ENCODE measurements at regions not wholly inside any gene's neighbourhood (a gene's known extent, or its start where the extent isn't known, plus 50 kb on each side); places are given as distances from the start of the nearest gene placed in this dataset.

DNA sequence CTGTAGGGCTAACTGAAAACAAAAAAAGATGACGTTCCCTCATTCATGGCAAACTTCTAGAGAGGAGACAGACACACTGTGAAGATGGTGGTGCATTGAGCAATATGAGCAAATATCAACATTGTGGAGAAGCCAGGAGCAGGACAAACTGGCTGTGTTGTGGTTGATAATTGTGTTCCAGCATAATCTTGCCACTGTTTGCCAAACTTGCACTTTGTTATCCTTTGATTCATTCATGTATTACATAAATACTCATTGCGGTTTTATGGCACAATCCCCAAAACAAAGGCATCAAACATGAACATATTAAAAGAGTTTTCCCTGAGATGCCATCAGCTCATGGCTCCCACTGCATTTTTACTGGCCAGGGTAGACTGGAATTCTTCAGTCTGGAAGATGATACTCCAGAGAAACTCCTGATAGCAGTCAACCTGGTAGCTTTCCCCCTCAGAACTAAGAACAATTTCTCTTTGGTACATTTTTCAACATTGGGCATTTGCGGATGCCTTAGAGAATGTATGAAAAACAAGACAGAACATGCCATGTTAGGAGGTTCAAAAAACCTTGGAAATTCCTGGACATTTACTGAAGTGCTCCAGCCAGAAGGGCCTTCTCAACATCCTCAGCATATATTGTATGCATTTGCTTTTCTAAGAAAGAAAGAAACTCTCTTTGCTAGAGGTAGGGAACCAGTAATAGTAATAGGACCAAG, 487.4 kb upstream of the CELF4 start:
- no peak for DNase-seq

DNA sequence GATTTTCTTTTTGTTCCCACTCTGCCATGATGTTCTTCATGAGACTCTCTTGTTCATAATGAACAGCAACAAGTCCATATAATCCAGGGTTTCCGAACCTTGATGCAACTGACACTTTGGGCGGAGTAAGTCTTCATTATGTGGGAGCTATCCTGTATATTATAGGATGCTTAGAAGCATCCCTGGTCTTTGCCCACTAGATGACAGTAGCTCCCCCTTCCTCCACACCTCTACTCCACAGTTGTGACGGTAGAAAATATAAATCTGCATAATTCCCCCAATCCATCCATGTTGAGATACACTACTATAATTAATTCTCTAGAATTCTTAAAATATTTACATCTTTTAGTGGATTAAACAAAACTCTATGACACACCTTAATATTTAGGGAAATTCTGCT, 482.2 kb upstream of the CELF4 start:
- no peak for DNase-seq

DNA sequence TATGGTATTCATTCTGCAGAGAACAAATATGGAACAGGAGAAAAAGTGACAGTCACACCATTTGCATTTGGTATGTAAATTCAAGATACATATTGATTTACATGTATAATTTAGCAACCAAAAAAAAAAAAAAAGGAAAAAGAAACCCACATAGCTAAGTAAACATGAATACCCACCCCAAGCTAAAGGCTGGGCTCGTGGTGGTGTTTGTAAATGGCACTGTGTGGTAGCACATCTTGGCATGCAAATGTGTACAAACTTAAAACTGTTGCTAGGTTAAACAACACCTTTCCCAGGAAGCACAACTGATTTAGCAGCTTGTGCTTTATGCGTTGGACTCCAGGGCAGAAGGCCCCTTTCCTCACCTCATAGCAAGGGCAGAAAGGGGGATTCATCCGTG, 481.1 kb upstream of the CELF4 start:
- no peak for DNase-seq

DNA sequence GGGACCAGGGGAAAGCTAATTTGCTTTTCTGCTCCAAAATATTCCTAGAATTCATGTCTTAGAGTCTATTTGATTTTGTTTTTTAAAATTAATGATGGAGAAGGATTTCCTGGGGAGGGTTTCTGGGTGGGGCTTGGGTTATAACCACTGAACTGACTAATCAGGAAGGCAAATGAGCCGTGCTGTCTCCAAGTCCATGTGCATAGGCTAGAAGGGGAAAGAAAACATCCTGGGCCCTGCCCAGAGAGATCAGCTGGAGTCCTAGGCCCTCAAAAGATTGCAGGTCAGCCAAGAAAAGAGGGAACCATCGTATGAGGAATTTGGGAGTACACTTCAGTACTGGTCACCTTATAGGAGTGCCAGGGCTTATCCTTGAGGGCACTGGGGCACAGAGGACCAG, 480.2 kb upstream of the CELF4 start:
- DNase-seq = no peak

DNA sequence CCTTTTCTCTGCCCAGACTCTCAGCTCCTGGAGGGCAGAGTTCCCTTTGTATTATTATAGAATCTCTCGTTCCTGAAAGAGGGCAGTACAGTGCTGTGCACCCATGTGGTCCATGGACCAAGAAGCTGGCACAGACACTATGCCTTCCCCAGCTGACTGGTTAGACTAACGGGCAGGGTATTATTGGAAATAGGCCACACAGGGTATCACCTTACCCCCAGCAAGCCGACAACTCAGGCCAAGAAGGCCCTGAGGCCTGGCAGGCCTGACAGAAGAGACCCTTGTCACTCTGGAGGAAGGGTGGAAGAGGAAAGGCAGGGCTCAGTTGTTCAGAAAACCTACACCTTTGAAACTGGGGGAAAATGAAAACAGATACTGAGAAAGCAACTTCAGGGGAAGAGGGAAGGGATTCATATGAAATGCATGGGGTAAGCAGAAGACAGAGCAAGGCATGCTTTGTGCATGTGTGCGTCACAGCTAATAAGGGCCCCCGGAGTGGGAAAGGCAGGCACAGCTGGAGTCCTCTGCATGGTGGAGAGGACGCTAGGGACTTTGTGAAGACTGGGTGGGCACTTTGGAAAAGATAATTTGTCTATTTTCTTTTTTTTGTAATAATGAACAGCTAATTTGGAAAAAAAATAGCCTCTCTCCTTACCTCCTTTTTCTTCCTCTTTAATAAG, 476.8 kb upstream of the CELF4 start:
- DNase-seq = no peak

DNA sequence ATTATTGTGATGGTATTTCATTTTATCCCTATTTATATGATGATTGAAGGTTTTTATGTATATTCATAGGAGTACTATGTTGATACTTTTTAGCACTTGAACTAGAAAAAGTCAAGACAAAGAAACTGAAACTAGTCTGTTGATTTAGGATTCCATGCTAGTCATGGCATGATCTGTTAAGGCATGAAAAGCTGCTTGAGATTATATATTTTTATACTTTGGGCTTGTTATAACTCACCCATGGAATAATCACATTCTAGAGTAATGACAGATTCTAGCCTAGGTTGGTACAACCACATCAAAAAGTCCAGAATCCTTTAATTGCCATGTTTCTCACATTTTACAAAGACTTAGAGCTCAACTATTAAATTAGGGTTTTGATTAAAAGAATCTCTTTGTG, 472.6 kb upstream of the CELF4 start:
- no peak for DNase-seq

DNA sequence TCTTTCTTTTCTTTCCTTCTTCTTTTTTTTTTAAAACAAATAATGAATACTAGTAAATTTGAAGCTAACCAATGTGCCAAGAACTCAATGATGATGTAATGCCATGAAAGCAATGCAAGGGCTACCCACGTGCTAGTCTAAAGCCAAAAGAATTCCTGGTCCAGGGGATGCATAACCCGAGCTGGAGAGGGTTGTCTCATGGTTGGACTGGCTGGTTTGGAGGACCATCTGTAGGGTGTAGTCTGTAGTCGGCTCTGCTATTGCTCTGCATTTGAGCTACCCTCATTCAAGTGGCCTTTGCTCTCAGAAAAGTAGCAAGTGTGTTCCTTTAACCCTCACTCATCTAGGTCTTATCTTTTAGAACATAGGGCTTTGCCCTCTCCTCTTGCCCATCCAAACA, 469.6 kb upstream of the CELF4 start:
- no peak for DNase-seq

DNA sequence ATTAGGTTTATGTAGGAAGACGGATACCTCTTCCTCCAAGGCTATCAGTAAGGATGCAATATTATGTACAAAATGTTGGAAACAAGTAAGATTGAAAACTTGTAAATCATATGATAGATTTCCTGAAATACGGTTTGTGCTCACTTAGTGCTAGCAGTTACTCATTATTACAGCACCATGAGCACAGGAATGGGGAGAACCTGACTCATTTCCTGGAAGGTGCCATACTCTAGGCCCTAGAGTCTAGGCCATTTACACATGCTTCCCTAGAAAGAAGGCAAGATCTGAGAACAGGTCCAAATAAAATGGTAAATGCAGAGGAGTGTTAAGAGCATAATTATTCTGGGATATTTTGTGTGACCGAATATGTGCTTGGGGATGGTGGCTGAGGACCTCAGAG, 467.7 kb upstream of the CELF4 start:
- DNase-seq = no peak

DNA sequence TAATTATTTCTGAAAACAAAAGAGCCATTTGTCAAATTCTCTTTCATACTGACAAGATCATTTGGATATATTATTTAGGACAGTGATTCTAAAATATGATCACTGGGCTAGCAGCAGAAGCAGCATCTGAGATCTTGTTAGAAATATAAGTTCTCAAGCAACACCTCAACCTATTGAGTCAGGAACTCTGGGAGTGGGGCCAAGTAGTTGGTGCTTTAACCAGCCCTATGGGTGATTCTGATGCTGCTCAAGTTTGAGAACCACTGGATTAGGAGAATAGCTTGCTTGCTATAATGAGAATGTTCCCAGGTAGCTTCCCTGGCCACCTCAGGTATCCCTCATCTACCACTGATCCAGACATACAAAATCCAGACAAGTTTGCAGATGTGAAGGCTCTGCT, 466.9 kb upstream of the CELF4 start:
- no peak for DNase-seq

DNA sequence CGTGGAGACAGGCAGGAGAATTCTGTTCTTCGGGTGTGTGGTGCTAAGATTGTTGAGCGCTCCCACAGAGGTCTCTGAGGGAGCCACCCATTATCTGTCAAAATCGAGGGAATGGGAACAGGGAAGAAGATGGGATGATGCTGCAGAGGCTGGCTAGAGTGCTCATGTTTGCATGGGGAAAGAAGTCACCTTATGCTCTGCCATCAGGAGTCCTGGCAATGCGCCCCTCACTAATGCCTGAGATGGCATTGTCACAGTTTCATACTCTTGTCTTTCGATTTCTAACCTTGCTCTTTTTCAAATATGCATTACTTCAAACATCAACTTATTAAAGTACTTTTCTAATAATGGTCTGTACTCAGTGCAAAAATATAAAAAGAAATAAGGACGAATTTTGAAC, 463.3 kb upstream of the CELF4 start:
- no peak for DNase-seq

DNA sequence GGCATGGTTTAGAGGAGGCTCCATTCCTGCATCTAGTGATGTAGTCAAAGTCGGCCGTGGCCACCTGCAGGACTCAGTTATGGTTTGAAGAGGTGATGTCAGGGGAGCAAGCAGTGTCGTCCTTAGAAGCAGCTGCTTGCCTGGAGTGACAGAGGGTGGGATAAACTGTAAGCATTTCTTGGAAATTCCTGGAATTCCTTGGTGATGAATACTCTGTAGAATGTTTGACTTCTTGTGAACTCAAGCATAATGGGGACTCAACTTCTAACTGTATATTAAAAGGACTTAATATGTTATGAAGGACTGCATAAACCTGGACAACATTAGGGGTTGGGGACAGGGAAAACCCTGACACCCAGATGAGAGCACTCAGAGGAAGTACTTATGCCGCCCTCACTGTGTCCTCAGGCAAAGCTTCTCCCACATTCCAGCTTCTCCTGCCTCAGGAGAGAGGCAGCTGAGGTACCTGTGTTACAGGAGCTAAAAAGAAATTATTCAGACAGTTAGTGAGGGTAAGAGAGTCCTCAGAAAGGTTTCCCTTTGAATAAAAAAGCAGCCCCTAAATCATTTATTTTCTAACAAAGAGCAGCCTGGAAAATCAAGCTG, 459.9 kb upstream of the CELF4 start:
- peak; percentile 4 for DNase-seq

DNA sequence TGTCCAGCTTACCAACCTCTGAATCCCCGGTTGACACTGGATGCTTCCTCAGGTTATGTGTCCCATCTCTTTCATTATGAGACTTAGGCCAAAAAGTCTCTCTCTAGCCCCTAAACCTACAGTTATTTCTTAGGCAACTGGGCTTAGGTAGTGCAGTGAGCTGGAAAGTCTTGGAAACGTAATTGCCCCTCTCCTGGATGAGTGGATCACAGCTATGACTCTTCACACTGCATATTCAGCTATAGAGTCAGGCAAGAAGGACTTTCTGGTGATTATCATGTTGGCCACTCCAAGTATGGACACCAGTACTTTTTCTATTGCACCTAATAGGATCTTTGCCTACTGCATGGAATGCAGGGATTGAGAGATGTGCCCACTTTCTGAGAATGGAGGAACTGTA, 458.3 kb upstream of the CELF4 start:
- no peak for DNase-seq

DNA sequence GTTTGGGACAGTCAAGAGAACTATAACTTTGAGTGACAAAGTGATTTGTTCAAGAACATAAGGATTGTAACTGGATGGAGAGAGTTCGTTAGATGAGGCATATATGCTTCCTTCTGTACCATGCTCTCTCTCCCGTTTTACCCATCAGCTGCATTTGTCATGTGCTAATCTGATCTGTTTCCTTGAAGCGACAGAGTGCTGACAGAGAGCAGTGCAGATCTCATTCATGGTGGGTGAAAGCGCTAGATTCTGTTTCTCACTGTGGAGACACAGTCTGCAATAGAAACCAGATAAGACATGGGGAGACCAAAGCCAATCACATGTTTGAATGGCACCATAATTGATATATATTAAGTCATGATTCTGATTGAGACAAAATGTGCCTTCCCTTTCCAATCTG, 456.6 kb upstream of the CELF4 start:
- no peak for DNase-seq

DNA sequence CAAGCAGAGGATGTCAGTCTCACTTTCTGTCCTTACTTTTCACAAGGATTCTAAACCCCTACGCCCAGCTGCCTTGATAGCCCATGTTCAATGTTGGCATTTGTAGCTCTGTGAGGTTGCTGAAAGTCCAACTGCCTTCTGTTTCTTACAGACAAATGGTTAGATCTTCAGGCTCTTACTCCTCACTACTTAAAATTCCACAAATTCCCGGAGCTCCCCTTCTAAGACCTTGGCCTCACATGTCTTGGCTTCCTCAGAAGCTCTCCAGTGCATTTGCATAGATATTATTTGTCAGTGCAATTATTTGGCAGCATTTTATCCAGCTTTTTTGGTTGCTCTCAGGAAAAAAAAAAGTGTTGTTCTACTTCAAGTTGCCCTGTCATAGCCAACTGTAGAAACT, 453.7 kb upstream of the CELF4 start:
- DNase-seq = no peak

DNA sequence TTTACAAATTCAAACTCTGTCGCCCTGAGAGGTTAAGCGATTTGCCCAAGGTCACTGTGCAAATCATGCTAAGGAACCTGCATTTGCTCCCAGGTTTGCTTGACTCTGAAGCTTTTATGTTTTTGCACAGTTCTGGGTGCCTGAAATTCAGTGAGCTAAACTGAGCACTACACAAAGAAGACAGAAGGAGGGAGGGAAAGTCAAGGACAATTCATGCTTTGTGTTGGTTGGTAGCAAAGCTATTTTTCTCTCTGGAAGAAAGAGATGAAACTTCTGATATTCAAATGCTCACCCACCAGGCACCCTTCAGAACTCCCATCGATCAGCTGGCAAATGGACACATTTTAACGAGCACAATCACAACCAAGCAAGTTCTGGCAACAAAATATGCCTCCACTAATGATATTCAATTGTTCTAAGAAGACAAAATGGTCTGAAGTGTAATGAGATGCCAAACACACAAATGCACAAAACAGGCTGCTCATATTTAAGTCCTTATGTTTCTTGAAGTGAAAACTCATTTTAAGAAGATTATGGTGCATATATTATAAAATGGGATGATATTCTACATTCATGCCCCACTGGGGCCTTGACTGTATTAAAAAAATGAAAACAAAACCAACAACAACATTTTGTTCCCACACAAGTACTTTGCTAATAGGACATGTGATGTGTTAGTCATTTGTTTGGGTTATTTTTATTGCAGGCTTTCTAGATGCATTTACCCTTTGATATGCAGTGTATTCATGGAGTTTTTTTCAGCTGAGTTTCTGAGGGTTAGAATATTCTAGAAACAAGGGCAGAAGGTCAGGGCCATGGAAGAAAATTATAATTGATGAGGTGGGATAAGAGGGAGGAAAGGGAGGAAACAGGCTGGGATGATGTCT, 445.6 kb upstream of the CELF4 start:
- no peak for DNase-seq

DNA sequence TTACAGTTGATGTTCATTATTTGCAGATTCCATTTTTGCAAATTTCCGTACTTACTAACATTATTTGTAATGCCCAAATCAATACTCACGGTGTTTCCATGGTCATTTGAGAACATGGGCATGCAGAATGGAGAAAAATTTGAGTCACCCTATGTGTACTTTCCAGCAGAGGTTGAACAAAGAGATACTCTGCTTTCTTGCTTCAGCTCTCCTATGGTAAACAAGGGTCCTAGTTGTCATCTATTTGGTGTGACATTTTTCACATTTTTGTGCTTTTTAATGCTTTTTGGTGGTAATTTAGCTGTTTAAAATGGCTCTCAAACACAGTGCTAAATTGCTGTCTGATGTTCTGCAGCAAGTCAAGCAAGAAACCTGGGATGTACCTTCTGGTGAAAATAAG, 444.4 kb upstream of the CELF4 start:
- DNase-seq = no peak

DNA sequence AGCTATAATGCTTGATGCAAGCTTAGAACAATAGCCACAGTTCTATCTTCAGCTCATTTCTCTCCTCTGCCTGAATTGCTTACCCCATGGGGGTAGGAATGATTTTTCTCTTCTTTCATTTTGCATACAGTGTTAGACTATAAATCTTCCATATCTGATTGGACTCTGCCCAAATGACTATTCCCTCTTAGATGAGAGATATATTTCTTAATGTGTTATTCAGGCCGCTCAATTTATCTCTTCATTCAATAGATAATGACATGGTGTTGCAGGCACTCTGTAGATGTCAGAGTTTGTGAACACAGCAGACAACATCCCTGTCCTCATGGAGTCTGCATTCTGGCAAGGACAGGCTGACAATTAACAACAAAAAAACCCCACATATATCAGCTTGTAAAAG, 443.7 kb upstream of the CELF4 start:
- DNase-seq = no peak

DNA sequence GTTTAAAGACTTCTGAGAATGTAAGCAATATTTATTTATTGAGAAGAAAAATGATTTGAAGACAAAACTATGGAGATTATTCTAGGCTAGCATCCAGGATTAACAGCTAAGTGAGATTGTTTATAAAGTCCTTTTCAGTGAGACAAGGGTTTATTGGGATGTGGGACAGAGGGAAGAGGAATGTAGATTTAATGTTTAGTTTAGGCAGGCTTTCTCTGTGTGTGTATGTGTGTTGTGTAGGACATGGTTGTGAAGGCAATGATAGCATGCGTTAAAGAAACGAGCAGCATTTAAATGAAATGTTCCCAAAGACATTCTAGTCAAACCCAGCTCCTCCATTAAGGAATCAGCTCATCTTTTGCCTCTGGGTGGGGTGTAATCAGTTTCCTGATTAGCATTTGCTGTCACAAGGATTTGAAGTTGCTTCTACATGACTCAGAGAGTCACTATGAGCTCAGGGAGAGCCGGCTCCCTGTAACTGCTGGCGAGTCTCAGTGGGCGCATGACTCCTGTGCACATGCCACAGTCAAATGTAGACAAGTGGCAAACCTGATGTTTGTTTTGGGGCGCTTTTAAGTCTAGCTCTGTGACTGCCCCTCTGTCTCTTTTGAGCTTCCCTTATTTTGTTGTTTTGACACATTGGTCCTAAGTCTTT, 442.2 kb upstream of the CELF4 start:
- DNase-seq = no peak

DNA sequence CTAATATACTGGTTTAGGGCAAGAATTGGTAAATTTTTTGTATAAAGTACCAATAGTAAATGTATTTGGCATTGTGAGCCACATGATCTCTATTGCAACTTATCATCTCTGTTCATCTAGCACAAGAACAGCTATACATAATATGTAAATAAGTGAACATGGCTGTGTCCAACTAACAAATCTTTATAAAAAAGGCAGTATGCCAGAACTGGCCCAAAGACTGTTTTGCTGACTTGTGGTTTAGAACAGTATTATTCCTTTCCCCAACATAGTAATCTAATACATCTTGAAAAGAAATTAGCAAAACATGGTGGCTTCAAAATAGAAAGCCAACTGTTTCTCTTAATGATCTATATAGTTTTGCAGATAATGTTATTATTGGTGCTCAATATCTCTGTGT, 441.4 kb upstream of the CELF4 start:
- no peak for DNase-seq

DNA sequence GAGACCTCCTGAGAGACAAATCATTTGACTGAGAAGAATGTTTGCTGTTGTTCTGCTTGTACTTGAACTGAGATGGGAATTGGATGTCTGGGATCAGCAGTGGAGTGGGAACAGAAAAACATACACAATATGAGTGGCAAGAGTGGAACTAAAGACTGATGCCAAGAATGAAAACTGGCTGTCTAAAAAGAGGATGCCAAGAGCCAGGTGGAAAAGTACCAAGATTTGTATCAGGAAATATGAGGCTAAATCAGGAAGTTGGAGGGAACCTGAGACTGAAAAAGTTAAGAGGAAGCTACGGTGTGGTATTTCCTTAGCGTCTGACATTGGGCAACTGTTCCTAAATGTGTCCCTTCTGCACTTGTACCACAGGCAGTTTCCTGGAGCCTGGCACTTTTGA, 440.9 kb upstream of the CELF4 start:
- DNase-seq = no peak

DNA sequence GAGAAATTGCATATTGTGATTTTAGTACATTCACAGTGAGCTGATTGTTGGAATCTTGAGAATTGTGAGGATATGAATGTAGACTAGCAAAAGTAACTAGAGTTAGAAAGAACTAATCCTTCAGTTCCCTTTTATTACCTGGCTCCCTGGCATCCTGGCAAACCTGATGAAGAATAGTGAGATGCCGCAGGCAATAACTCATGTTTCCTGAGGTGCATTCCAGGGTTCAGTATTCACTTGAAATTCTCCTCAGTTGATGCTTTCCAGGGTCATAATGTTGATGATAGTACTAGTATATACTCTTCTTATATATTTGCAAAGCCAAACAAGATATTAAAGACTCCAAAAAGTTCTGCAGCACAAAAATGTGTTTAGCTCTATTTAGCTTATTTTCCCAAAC, 432.1 kb upstream of the CELF4 start:
- no peak for DNase-seq

DNA sequence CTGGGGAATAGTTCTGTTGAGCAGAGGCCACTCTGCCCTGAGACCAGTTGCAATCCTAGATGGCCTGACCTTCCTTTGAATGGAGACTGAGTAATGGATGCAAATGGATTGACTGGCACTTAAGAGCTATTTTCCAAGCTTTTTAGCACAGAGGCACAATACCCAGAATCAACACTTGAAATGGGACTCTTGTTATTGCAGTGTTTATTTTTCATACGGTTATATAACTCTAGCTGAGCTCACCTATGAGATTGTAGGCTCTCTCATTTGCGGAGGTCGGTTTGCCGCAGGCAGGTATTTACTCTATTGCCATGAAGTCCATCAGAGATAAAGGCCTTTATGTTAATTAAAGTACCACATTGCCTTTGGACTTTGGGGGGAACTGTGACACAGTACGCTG, 422.3 kb upstream of the CELF4 start:
- DNase-seq = no peak

DNA sequence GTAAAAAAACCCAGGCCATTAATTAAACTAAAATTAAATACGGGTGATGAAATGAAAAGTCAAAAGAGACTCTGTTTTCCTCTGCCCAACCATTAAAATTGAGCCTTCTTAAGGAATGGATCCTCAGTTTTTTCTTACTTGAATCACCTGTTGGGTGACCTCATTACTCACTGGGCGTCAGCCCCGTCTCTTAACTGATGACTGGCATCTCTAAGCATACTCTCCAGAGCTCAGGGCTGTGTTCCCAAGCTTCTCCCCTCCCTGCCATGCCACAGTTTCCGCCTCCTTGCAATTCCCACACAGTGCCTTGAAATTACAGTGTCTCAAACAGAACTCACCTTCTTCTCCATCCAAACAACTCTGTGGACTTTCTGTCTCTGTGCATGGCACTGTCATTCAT, 421.1 kb upstream of the CELF4 start:
- no peak for DNase-seq

All from fibroblast of skin of right quadriceps (primary cell).